Epithelial cell of esophagus (primary cell): ENCODE measurements at regions not wholly inside any gene's neighbourhood (a gene's known extent, or its start where the extent isn't known, plus 50 kb on each side); places are given as distances from the start of the nearest gene placed in this dataset.
A peak's percentile ranks its signal among the peaks of the same experiment; 100 is the strongest.
"Not testable (repeated sequence)": the region's sequence is repeated elsewhere in the genome, so short reads cannot be mapped to it uniquely, and the experiment has no call there.

ENCODE experiments used
- DNase-seq: peaks from one replicate; pipeline ENCODE4 v3.0.0; 2010; ENCODE audit warnings: low read depth
- H3K4me3 ChIP-seq: 2 replicates; pipeline ENCODE4 v1.5.1; 2011; ENCODE audit warnings: mild to moderate bottlenecking, low read length, control low read depth
- TF ChIP-seq, protein P1 (sequence below): IDR thresholded peaks from 2 replicates; pipeline ENCODE4 v1.5.1; 2011; ENCODE audit warnings: low read depth, mild to moderate bottlenecking, low read length, control low read depth, inconsistent platforms; ENCODE audit not compliant: insufficient read depth; ENCODE audit errors: missing control alignments

DNA sequence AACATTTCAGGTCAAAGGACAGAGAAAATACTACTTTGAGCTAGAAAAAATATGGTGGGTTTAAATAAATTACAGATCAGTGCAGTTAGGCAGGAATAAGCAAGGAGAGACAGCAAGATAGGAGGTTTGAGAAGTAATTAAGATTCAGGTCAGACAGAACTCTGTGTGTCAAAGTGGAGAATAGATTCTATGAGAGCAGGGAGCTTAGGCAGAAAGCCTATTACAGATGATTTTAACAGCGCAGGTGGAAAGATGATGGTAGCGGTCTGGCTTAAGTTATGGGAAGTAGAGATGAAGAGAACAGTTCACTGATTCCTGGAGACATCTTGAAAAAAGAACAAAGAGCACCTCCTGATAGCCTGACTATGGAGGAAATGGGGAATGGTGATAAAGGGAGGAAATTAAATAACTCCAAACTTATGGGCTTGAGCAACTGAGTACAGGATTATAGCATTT, 106.0 kb downstream of the APIP start:
- no peak for DNase-seq
- TF ChIP-seq, protein P1, sequence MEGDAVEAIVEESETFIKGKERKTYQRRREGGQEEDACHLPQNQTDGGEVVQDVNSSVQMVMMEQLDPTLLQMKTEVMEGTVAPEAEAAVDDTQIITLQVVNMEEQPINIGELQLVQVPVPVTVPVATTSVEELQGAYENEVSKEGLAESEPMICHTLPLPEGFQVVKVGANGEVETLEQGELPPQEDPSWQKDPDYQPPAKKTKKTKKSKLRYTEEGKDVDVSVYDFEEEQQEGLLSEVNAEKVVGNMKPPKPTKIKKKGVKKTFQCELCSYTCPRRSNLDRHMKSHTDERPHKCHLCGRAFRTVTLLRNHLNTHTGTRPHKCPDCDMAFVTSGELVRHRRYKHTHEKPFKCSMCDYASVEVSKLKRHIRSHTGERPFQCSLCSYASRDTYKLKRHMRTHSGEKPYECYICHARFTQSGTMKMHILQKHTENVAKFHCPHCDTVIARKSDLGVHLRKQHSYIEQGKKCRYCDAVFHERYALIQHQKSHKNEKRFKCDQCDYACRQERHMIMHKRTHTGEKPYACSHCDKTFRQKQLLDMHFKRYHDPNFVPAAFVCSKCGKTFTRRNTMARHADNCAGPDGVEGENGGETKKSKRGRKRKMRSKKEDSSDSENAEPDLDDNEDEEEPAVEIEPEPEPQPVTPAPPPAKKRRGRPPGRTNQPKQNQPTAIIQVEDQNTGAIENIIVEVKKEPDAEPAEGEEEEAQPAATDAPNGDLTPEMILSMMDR = no peak

DNA sequence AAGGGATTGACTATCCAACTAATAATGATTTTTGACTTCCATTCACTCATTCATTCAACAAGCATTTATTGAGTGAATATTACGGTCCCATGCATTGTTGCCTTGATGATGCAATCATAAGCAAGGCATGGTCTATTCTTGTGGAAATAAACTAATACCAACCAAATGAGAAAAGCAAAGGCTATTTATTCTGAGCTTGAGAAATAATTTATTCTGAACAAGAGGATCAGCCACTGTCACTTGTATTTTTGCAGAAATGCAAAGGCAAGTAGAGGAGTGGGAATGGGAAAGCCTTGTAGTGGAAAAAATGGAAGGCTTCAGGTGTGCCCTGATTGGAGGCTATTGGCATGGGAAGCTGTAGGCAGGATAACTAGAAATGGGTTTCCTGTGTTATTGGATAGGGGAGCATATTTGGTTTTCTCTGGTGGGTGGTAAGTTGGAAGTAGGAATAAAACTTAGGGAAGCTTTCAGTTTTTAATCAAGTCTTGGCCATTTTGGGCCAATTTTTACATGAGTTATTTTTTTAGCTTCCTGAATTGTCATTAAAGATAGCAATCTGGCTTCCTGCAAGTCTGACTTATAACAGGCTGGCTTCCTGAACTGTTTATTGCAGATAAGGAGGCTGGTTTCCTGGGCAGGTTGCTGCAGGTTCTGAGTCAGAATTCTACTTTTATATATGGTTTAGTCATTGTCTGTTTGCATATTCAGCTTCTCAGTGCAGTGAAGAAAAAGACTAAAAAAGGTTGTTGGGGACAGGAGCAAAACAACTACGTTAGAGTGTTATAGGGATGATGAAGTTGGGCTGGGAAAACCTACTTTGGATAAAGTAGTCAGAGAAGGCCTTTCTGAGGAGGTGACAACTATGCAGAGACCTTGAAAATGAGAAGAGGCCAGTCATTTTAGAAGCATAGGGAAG, 106.7 kb downstream of the APIP start:
- peak; percentile 84 for DNase-seq
- TF ChIP-seq, protein P1 = no peak
- no peak overlapping the region for H3K4me3 ChIP-seq

More for the DNA sequence above, 106.0 kb downstream of the APIP start:
- no peak overlapping the region for H3K4me3 ChIP-seq

DNA sequence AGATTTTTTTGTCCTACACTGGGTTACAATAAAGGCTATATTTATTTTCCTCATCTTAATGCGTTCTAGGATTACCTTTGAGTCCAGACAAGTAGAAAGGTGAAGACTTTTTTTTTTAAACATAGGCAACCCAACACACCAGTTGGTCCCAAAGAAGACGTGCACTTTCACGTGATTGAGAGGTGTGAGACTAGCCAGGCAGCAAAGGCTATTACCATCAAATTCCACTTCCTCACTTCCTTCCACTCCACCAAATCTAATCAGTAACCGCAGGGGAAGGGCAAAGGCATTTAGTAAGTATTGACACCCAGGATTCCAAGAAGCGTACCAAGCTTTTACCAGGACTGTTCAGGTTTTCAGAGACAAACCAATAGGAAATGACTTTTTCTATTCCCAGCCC, 109.3 kb downstream of the APIP start:
- DNase-seq = no peak
- no peak overlapping the region for H3K4me3 ChIP-seq
- TF ChIP-seq, protein P1 = no peak

DNA sequence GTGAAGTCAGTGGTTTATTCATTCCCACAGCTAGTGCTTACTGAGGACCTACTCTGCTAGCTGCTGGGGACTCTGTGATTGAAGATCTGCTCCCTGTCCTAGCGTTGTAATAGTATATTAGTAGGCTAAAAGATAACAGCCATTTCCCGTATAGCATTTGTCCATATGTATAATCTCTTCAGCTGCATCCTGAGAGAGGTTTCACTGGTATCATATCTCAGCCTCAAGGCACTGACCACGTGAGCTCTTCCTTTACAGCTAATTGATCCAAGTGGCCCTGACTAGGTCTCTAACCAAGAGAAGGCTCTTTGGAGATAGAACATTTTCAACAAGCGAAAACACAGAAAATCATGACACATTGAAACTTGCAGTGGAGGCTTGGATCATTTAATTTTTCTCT, 110.2 kb downstream of the APIP start:
- no peak overlapping the region for H3K4me3 ChIP-seq
- DNase-seq = no peak
- TF ChIP-seq, protein P1 = no peak

DNA sequence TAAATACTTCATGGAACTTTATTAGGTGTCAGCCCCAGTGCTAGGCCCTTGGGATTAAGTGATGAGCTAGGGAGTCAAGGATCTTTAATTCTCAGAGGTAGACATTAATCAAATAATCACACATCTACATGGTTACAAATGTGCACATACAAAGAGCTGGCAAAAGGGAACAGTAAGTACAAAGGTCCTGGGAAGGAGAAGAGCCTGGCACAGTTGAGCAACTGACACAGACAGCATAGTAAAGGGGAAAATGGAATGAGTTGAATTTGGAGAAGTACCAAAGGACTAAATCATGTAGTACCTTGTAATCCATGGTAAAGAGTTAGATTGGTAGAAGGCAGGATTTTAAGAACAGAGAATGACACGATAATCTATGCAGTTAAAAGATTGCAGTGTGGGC, 116.3 kb downstream of the APIP start:
- DNase-seq = no peak
- no peak overlapping the region for H3K4me3 ChIP-seq
- TF ChIP-seq, protein P1 = no peak

DNA sequence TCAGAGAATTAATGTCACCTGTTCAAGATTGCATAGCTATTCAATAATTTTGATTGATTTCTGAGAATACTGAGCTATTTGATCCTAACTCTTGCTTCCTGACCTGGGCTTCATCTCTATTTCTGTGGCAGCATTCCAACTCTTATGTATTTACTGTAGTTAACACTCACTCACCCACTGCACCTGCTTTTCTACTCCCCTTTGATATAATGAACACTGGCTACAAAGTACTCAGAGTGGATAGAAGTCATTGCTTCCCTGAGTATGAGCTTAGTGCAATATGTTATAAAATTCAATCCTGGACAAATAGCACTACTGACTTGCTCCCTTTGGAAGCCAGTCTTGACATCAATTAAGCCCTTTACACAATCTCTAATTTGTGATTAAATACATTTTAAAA, 117.2 kb downstream of the APIP start:
- TF ChIP-seq, protein P1 = no peak
- H3K4me3 ChIP-seq = no peak overlapping the region
- no peak for DNase-seq

DNA sequence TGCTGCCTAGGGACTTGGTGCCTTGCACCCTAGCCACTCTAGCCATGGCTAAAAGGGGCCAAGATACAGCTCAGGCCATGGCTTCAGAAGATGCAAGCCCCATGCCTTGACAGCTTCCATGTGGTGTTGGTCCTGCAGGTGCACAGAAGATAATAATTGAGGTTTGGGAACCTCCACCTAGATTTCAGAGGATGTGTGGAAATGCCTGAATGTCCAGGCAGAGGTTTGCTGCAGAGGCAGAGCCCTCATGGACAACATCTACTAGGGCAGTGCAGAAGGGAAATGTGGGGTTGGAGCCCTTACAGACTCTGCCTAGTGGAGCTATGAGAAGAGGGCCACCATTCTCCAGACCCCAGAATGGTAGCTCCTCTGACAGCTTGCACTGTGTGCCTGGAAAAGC, 118.7 kb downstream of the APIP start:
- DNase-seq, H3K4me3 ChIP-seq: not testable (repeated sequence)
